Activated T-helper 9 cell treated with anti-CD3 and anti-CD28 coated beads, Interleukin-2, amount 50 U/mL, for 16 hours (primary cell): ENCODE measurements at regions not wholly inside any gene's neighbourhood (a gene's known extent, or its start where the extent isn't known, plus 50 kb on each side); places are given as distances from the start of the nearest gene placed in this dataset.
"Not testable (repeated sequence)": the region's sequence is repeated elsewhere in the genome, so short reads cannot be mapped to it uniquely, and the experiment has no call there.

ENCODE experiments used
- DNase-seq: peaks from one replicate; pipeline ENCODE4 v3.0.0-alpha.2; 2020; ENCODE audit warnings: low read depth

- DNase-seq: no peak
Measured at GRCh38 chr12:97985834-97986233, 523.2 kb downstream of the RMST start.

DNA sequence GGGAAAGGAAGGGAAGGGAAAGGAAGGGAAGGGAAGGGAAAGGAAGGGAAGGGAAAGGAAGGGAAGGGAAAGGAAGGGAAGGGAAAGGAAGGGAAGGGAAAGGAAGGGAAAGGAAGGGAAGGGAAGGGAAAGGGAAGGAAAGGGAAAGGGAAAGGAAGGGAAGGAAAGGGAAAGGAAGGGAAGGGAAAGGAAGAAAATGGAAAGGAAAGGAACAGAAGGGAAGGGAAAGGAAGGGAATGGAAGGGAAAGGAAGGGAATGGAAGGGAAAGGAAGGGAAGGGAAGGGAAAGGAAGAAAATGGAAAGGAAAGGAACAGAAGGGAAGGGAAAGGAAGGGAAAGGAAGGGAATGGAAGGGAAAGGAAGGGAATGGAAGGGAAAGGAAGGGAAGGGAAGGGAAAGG is 526.0 kb downstream of the RMST start:
- not testable (repeated sequence) for DNase-seq

GRCh38 chr12:97989366-97989940 is 525.9 kb upstream of the TMPO start:
- DNase-seq: no peak

DNA sequence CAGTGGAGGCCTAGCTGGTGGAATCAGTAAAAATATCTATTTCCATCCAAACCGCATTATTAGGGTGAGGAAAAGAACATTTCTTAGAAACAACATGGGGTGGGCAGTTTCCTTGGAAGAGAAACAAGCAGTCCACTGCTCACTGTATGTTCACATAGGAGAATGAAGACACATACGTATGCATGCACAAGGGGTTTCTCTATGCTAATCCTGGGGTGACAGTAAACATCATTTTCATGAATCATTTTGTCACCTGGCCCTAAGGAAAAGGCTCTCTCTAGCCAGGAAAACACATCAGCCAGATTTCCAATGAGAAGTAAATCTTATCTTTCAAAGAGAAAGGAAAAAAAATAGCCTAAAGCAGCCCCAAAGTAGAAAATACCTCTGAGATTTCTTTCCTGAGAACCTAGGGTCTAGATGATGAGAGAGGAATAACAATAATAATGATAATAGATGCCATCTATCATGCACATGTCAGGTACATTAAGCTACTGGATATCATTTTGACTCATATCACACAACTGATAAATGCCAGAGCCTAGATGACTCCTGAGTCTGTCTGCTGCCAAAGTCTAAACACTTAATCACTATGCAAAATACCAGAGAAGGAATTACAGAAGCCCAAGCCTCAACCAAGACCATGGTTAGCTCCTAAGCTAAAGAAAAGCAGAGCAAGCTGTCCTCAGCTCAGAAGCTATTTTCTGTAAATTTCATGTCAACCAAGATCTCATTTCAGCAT is 520.5 kb upstream of the TMPO start:
- DNase-seq: no peak

DNA sequence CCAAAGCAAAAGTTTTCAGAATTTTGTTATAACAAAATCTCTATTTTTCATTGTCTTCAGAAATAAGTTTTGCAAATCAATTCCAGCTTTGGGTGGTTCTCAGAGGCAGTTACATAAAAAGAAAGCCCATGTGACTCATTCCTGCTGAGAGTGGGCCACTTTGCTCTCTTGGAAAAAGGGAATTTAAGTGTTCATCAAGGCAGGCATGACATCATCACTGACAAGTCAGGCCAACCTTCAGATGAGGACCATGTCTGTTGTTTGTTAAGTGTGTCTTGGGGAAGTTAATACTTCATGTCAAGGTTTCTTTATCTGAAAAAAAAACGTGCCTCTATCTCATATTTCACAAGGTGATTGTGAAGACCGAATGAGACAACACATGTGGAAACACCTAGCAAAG is 519.8 kb upstream of the TMPO start:
- DNase-seq: no peak

DNA sequence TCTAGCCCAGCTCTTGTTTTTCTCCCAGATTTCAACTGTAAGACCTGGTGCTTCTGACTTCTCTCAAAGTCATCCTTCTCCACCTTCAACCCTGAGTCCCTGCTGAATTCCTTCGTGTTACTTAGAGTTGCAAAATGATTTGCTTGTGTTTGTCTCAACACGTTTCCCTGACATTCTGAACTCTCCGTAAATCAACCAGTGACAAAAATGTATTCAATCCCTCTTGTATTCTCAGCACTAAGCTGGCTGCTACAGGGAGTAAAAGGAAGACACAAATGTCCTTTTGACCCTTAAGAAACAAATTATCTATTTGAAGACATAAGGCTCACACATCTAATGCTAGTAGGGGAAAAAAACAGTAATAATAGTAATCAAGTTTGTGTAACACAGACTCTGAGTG is 514.0 kb upstream of the TMPO start:
- DNase-seq: no peak

- DNase-seq: no peak
Measured at GRCh38 chr12:98002887-98003493, 512.4 kb upstream of the TMPO start.

DNA sequence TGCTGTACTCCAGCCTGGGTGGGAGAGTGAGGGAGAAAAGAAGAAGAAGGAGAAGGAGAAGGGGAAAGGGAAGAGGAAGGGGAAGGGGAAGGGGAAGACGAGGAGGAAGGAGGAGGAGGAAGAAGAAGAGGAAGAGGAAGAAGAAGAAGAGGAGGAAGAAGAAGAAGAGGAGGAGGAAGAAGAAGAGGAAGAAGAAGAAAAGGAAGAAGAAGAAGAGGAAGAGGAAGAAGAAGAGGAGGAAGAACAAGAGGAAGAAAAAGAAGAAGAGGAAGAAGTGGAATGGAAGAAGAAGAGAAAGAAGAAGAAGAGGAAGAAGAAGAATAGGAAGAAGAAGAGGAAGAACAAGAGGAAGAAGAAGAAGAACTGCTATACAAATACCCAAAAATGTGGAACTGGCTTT is 507.4 kb upstream of the TMPO start:
- no peak for DNase-seq

DNA sequence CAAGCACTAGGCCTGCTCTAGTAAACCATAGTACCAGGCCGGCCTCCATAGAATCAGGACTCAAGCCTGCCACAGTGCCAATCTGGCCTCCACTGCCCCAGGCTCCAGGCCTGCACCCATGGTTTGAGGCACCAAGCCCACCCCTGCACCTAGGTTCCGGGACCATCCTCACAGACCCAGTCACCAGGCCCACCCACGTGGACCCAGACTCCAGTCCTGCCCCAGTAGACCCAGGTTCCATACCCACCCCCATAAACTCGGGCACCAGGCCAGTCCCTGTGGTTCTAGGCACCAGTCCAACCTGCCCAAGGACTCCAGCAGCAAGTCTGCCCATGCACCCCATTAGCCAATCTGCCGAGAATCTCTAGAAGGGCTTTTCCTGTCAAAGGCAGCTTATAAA is 501.8 kb upstream of the TMPO start:
- no peak for DNase-seq

DNA sequence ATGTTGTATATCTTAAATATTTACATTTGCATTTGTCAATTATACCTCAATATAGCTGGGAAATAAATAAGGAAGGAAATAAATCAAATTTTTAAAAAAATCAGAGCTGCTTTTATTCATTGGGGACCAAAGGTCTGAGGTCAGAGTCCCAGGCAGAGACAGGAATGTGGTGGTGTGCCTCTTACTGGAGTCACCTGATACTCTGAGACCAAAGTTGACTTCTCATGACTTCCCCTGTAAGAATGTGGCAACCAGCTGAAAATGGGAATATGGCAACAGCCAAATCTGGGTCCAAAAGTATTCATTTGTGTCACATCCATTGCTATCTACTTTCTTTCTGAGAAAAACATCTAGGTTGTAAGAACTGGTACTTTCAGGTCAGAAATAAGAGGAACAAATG is 496.6 kb upstream of the TMPO start:
- DNase-seq: no peak

- no peak for DNase-seq
Measured at GRCh38 chr12:98020376-98020775, 495.0 kb upstream of the TMPO start.

DNA sequence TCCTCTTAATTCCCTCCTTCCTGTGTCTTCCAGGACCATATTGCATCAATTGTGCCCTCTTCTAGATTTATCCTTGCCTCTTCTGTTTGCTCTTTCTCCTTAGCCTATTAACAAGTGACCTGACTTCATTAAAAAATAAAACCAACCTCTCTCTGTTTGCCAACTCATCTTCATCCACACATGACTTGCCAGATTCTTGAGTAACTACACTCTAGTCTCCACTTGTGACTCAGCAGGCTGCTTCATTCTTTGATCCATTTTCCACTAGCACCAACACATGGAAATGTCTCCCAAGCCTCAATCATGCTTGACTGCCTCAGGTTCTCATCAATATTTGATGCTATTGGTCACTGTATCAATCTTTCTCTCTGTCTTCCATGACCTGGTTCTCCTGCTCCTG is 492.4 kb upstream of the TMPO start:
- DNase-seq: no peak

DNA sequence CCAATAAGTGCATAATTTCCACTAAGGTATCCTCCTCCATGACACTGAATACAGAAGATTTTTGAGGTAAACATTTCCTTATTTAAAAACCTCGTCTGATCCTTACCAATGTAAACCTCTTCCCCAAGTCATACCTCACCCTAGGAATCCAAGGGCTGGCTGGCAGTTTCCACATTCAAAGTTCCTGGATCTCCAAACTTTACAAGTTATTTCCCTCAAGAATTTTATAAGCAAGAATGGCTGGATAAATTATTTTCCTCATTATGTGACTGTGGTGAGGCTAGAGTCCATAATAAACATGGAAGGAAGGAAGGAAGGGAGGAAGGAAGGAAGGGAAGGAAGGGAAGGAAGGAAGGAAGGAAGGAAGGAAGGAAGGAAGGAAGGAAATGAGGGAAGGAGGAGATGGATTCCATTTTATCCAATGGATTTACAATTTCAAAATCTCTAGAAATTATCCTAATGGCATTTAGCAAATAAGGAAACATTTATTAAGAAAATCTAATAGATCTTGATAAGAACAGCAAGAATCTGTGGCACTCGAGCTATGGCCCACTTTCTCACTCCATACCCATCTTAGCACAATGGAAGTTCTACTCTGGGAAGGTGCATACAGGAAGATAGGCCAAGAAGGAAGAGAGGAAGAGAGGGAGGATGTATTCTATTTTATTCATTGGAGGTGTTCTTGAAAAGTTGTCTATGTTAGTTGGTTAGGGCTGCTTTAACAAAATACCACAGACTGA is 477.8 kb upstream of the TMPO start:
- no peak for DNase-seq

- DNase-seq: no peak
Measured at GRCh38 chr12:98042668-98043067, 472.7 kb upstream of the TMPO start.

DNA sequence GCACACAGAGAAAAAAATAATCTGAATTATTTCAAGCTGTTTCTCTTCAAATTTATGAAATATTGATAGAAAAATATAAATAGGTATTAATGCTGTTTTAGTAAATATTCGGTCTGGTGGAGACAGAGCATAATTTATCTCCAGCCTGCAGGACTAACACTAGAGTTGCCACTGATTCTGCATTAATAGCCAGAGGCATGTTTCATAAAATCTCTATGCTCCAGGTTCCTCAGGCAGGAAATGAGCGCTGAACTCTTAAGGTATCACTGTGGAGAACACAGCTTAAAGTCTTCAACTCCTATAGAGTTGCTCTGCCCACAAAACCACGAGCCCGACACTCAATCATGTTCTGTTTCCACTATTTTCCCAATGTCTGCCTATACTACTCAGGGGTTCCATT is 470.0 kb upstream of the TMPO start:
- no peak for DNase-seq

GRCh38 chr12:98048326-98048725 is 467.1 kb upstream of the TMPO start:
- DNase-seq: no peak

DNA sequence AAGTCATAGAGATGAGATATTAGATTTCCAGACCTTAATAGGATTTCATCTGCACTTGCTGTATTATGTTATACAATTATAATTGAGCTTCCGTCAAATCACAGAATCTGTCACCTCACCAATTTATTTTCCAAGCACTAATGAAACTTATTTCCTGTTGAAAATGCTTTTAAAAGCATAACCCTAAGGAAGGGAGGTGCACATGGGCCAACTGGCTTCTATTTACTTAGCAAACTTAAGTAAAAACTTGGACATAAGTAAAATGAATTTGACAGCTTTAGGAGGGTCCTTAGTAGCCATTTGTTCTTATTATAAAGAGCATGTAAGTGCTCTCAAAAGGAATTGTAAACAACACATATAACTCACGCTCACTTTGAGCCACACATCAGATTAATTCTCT is 462.2 kb upstream of the TMPO start:
- DNase-seq: no peak

- DNase-seq: no peak
Measured at GRCh38 chr12:98057701-98058100, 457.7 kb upstream of the TMPO start.

DNA sequence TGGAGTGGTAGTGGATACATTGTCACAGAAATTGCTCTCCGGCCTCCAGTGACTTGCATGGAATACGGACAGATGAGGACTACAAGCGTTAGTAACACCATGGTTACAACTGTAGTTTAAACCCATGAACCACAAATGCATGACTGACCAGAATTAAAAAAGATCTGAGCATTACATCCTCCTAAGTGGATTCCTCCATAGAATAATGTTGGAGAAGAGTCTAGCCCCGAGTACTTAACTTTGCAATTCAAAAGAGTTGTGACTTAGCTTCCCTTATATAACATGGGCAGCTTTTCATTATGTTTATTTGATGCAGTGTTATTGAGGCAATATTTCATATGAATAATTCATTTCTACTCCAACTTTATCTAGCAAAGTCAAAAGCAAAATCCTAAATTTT is 457.2 kb upstream of the TMPO start:
- DNase-seq: no peak

- no peak for DNase-seq
Measured at GRCh38 chr12:98058838-98059237, 456.6 kb upstream of the TMPO start.

GRCh38 chr12:98059659-98060343 is 455.6 kb upstream of the TMPO start:
- no peak for DNase-seq

GRCh38 chr12:98060411-98060810 is 455.0 kb upstream of the TMPO start:
- DNase-seq: no peak
